SK-N-MC (cell line): ENCODE measurements at regions not wholly inside any gene's neighbourhood (a gene's known extent, or its start where the extent isn't known, plus 50 kb on each side); places are given as distances from the start of the nearest gene placed in this dataset.

ENCODE experiments used
- EZH2 ChIP-seq: fragments of 200-600 bp; sonication (generic); IDR thresholded peaks from one replicate; pipeline ENCODE4 v1.6.1; 2017; ENCODE audit warnings: antibody characterized with exemption
- POLR2AphosphoS5 ChIP-seq: IDR thresholded peaks from 2 replicates; pipeline ENCODE4 v1.6.1; 2012; ENCODE audit warnings: mild to moderate bottlenecking, low read depth, low read length, borderline replicate concordance

GRCh38 chr9:88258024-88258423, 119.7 kb upstream of the SPATA31C2 start:
- no peak for TF ChIP-seq EZH2
- TF ChIP-seq POLR2AphosphoS5 = no peak
